HK-2 (cell line): ENCODE measurements at regions not wholly inside any gene's neighbourhood (a gene's known extent, or its start where the extent isn't known, plus 50 kb on each side); places are given as distances from the start of the nearest gene placed in this dataset.

Source experiments
- DNase-seq: peaks from one replicate; pipeline ENCODE4 v3.0.0-alpha.2; 2018; ENCODE audit not compliant: unreplicated experiment

GRCh38 chr13:50711131-50711815 is 132.2 kb downstream of the DLEU7 start:
- no peak for DNase-seq

GRCh38 chr13:50711996-50712395 is 131.5 kb downstream of the DLEU7 start:
- no peak for DNase-seq

GRCh38 chr13:50712456-50712855 is 131.0 kb downstream of the DLEU7 start:
- no peak for DNase-seq

GRCh38 chr13:50712881-50713280 is 130.6 kb downstream of the DLEU7 start:
- DNase-seq, result no peak

GRCh38 chr13:50713523-50714248 is 129.8 kb downstream of the DLEU7 start:
- peak; percentile 33 for DNase-seq

GRCh38 chr13:50714891-50715290 is 128.6 kb downstream of the DLEU7 start:
- DNase-seq, result no peak

GRCh38 chr13:50715402-50716146 is 127.9 kb downstream of the DLEU7 start:
- no peak for DNase-seq

- no peak for DNase-seq
Measured at GRCh38 chr13:50720861-50721671, 122.4 kb downstream of the DLEU7 start.

GRCh38 chr13:50721672-50721992 is 121.9 kb downstream of the DLEU7 start:
- no peak for DNase-seq

GRCh38 chr13:50722440-50723125 is 120.9 kb downstream of the DLEU7 start:
- DNase-seq, result no peak

GRCh38 chr13:50724438-50724837 is 119.1 kb downstream of the DLEU7 start:
- no peak for DNase-seq

GRCh38 chr13:50724913-50725312 is 118.6 kb downstream of the DLEU7 start:
- DNase-seq, result no peak

GRCh38 chr13:50726164-50726563 is 117.3 kb downstream of the DLEU7 start:
- DNase-seq, result no peak

GRCh38 chr13:50729177-50729576 is 114.3 kb downstream of the DLEU7 start:
- DNase-seq, result no peak

- DNase-seq, result no peak
Measured at GRCh38 chr13:50730496-50731351, 112.8 kb downstream of the DLEU7 start.

- no peak for DNase-seq
Measured at GRCh38 chr13:50731400-50731799, 112.1 kb downstream of the DLEU7 start.

GRCh38 chr13:50732712-50733111 is 110.8 kb downstream of the DLEU7 start:
- no peak for DNase-seq

- DNase-seq, result no peak
Measured at GRCh38 chr13:50733392-50733791, 110.1 kb downstream of the DLEU7 start.

- DNase-seq, result no peak
Measured at GRCh38 chr13:50735071-50735470, 108.4 kb downstream of the DLEU7 start.

- no peak for DNase-seq
Measured at GRCh38 chr13:50740052-50740741, 103.3 kb downstream of the DLEU7 start.
